ENCODE measurements at regions not wholly inside any gene's neighbourhood (a gene's known extent, or its start where the extent isn't known, plus 50 kb on each side); places are given as distances from the start of the nearest gene placed in this dataset.
"Not testable (repeated sequence)": the region's sequence is repeated elsewhere in the genome, so short reads cannot be mapped to it uniquely, and the experiment has no call there.

DNA sequence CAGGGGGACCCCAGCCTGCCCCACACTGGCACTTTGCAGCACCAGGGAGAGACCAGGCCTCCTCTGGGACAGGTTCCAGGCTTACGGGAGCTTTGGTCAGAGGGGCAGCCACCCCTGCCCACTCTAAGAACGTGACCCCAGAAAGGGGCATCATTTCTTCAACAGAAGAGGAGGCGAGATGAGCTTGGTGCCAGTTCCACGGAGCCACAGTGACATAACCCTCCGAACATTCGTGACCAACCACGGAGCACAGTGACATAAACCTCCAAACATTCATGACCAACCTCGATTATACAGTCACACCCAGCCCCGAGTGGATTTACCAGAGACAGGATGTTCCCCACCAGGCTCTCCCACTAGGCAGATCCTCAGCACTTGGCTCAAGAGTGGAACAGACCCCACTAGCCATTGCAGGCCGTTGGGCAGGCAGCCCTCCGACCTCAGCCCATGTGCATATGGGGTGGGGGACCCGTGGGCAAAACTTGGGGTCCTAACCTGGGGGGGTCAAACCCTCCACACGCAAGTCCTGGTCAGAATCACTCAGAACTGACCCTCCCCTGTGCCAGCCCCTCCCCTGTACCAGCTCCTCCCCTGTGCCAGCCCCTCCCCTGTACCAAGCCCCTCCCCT lies 112.9 kb downstream of the METRNL start:
- DNase-seq, result no peak

DNA sequence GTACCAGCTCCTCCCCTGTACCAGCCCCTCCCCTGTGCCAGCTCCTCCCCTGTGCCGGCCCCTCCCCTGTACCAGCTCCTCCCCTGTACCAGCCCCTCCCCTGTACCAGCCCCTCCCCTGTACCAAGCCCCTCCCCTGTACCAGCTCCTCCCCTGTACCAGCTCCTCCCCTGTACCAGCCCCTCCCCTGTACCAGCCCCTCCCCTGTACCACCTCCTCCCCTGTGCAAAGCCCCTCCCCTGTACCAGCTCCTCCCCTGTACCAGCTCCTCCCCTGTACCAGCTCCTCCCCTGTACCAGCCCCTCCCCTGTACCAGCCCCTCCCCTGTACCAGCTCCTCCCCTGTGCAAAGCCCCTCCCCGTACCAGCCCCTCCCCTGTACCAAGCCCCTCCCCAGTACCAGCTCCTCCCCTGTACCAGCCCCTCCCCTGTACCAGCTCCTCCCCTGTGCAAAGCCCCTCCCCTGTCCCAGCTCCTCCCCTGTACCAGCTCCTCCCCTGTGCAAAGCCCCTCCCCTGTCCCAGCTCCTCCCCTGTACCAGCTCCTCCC lies 113.5 kb downstream of the METRNL start:
- not testable (repeated sequence) for DNase-seq

DNA sequence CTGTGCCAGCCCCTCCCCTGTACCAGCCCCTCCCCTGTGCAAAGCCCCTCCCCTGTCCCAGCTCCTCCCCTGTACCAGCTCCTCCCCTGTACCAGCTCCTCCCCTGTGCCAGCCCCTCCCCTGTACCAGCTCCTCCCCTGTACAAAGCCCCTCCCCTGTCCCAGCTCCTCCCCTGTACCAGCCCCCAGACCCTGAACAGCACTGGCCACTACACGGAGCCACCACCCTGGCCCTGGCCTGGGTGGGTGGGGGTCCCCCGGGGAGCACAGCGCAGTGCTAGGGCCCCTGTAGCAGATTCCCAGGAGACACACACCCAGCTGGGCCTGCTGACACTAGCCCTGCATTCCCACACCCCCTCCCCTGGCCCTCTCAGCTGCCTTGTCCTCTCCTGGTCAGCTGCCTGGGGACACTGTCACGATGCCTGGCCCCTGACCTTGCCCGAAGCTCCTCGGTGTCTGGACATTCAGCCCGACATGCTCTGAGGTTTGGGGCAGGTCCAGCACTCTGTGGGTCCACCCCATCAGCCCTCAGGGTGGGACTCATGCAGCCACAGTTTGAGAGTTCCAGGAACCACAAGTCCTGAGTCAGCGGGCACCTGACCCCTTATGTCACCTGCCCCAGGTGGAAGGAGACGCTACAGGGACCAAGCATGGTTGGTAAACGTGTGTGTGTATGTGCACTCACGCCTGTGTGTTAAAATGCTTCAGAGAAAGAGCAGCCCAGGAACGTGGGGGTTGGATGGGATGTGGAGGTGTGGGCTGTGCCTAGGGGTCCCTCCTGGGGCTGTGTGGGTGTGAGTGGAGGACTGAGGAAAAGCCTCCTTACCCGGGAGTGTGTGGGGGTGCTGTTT lies 114.2 kb downstream of the METRNL start:
- DNase-seq, result no peak

DNA sequence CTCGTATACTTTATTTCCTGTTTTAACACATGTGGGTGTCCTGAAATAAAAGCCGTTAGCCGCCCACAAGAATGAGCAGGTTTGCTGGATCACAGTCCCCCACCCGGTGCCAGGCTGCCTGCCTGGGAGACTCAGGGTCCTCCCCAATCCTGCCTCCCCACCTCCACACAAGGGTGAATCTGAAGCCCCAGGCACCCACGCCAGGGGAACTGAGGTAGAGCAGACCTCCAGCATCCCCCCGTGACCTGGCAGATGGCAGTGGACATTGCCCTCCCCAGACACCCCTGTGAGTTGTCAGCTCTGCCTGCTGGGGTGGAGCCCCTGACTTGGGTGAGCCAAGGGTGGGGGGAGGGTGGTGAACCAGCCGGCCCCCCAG lies 114.8 kb downstream of the METRNL start:
- no peak for DNase-seq

DNA sequence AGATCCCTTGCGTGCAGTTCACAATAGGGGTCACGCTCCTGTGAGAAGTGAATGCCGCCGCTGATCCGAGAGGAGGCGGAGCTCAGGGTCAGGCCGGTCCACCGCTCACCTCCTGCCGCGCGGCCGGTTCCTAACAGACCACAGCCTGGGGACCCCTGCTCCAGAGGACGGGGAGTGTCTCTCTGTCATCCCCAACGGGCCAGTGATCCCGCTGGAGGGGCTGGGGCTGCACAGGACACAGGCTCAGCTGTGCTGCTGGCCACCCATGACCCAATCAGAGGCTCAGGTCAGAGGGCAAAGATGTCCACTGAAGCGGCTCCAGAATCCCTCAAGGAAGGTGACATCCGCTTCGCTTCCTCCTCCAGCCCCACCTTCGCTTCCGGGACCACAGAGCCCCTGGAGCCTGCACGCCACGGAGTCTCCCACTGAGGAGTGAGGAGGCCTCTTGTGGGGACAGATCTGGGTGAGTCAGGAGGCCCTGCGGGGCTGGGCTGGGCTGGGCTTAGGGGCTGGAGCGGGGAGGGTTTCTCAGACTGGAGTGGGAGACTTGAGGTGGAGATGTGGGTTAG lies 115.4 kb downstream of the METRNL start:
- no peak for DNase-seq

DNA sequence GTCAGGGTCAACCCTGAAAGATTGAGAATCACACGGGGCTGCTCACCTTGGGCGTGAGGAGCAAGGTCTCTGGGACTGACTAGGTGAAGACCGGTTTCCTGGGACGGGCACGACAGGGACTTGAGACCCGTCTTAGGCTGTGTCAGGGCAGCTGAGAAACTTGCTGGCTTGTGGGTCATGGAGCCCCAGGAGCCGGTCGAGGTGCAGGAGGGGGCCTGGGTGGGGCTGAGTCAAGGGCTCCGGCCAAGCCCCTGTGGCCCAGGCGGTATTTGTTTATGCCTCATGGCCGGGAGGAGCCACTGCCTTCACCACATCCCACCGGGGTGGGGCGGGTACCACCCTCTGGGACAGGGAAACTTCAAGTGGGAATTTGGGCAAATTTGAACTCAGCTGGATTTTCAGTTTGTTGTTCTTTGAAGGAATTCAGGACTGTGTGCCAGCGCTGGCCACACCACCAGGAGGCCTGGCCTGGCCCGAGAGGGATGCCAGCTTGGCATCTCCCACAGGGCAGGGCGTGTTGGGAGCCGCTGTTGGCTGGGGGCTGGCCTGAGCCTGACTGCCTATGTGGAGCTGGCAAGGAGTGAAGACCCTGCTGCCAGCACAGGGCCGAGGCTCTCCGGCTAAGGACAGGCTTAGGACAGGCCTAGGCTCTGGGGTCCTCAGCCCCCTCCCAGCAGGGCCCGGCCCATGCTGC lies 116.1 kb downstream of the METRNL start:
- DNase-seq, result no peak

DNA sequence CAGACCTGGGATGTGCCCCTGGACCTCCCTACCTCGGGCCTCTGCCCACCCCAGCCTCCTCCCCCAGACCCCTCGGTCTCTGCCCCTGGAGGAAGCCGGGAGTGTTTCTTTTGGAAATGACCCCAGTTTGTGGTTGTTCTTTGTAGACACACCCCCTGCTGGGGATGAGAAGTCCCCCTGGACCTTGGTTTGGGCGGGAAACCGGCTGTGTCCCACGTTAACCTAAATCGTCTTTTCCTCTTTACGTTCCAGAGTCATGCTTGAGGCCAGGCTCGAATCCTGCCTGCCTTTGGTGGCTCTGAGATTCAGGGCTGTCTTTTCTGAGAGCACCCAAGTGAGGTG lies 116.6 kb downstream of the METRNL start:
- DNase-seq, result no peak

DNA sequence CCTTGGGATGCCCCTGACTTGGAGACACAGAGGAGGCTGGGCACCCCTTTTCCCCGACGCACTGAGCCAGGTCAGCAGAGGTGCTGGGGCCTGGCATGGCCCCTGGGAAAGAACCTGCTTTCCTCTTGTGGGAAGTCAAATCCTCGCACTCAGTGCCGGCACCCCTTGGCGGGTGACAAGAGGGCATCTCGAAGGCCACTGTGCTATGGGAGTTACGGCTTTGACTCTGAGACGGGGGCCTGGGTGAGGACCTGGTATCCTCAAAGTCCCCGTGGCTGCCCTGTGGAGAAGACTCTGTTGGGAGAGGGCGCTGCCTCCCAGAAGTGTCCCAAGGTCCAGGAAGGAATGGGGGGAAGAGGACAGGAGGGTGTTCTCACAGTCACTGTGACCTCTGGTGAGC lies 117.0 kb downstream of the METRNL start:
- no peak for DNase-seq

DNA sequence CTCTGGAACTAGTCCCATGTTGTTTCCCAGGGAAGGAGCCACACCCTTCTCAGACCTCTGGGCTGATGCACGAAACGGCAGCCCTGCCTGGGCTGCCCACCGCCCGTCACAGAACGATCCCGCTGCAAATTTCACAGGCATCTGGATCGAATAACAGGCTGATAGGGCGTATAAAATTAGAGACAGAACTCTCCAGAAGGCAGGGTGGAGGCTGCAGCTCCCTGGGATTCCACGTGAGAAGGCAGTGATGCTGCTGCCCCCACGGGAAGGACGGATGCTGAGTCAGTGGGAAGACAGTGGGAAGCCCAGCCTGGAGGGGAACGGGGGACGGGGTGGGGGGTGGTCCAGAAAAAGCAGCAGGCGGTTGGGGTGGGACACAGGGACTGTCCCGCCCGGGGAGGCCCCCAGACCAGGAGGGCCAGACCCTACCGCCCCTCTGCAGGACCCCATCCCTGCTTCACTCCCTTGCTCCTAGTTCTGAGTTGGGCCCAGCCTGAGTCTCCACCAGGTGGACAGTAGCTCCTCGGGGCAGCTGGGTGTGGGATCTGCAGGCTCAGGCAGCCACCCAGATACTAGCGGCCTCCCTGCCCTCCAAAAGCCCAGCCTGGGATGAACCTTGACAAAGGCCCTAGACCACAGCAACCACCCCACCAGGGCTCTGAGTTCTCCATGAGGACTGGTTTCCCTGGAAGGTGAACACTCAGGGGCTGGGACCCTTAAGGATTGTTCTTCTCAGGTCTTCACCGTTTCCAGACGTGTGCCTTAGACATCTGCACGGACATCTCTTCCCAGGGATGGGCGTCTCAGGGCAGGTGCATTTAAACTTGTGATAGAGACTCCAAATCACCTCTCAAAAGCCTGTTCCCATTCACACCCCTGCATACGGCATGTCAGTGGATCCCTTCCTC lies 117.8 kb downstream of the METRNL start:
- no peak for DNase-seq

DNA sequence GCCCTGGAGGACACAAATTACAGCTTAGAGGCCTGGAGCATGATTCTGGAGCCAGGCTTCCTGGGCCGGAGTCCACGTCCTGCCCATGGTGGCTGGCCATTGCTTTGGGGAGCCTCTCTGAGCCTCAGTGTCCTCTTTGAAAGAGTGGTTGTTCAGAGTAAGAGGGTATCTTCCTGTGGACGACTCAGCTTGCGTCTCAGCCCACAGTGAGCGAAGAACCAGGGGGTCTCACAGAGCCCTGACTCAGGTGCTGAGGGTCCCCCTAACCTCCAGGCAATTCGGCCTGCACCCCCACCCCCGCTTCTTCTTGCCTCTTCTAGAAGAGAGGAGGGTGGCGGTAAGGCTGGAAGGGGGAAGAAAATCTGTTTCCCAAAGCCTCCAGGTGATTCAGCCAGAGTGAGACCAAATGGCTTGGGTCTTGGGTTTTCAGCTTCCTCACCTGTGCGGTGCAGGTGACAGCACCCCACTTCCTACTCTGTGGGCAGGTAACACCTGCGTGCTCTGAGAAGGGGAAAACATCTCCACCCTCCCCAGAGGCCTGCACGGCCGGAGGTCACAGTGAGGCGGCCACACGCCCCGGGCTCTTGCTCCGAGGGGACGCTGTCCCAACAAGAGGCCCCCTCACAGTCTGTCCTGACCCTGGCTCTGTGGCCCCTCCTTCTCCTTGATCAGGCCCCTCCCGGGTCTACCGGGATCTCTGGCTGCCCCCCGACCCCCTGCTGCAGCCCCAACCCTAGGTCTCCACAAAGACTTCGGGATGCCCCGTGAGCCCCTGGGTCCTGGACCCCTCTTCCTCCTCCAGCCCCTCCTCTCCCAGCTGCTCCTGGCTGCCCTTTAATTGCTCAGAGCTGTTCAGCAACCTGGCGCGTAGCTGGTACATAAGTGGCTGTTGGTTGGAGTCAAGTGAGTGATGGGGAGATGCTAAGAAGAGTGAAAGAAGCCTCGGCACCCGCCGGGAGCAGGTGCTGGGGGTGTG lies 119.2 kb downstream of the METRNL start:
- DNase-seq, result no peak

DNA sequence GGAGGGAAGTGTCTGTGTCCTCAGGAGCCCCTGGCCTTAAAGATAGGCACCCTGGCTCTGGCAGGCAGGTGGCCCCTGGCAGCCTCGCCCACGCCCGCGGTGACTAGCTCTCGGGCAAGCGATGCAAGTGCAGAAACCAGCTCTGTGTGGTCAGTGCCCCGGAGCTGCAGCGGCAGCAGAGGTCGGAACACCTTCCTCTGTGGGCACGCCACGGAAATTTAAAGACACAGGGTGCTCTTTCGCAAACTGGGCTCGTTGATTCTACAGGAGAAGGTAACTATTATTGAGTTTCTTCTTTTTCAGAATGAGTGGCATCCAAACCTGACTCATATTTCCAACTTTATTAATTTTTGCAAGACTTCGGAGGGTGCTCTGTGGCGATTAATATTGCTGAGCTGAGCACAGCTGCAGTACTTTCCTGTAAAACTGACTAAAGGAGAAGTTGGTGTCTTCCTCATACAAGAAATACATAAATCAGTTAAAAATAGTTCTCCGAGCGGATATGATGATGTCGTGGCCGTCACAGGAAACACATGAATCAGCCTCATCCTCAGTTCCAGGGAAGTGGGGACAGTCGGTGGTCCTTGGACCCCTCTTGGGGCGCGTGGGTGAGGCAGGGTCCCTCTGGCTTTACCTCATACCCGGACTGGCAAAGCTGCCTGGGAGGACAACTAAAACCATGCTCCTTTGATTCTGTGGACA lies 120.2 kb downstream of the METRNL start:
- DNase-seq, result no peak

DNA sequence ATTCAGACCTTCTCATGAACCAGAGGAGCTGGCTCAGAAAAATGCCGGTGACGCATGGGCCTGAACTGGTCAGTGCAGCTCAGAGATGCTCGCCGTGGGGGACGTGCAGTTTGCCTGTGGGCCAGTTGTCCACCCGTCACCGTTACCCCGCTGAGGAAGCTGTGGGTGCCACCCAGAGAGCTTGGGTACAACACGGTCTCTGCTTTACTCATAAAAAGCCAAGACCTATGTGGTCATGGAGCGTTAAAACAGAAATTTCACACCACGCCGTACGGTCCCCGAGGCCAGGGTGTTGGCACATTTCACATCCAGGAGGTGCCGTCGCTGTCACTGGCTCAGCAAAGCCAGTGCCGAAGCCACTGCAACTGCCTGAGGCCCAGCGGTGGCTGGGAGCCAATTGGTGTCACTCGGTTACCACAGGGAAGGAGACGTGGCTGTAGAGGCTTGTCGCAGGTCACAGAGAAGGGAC lies 120.9 kb downstream of the METRNL start:
- DNase-seq, result no peak

DNA sequence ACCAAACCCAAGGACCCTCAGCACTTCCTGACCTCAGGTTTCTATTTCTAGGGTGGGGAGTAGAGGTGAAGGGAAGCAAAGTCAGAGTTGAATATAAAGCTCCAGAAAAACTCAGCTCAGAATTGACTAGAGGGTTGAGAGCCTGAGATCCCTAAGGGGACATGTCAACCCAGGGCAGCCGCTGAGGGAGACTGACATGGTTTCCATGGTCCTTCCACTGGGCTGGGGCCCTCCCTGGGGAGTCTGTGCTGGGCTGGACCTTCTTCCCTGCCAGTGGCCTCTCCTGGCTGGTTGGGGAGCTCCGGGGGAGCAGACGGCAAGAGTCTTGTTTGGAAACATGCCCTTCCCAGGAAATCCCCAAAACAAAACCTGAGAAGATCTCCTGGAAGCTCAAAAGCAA lies 121.3 kb downstream of the METRNL start:
- DNase-seq, result no peak

DNA sequence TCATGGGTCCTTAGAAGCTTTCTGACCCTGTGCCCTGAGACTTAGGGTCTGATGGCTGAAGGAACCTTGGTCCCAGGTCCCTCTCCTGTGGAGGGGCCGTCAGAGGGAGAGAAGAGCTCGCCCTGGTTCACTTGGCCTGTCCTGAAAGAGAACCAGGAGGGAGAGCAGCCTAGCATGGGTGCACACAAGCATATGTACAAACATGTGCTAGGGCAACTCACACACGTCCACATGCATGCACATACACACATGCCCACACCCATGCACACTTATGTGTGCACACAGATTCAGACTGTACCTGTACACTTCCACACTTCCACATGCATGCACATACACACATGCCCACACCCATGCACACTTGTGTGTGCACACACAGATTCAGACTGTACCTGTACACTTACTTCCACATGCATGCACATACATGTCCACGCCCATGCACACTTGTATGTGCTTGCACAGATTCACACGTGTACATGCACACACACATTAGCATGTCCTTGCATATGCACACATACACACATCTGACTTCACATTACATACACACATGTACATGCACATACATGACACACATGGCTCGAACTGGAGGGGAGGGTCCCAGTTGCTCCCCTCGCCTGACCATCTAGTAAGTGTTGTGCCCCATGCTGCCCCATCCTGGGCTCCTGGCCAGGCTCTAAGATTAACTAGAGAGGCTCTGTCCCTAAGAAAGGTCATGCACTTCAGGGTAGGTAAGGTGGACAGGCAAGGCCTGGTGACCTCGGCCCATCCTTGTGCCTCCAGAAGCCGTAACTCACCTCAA lies 122.0 kb downstream of the METRNL start:
- DNase-seq, result no peak

DNA sequence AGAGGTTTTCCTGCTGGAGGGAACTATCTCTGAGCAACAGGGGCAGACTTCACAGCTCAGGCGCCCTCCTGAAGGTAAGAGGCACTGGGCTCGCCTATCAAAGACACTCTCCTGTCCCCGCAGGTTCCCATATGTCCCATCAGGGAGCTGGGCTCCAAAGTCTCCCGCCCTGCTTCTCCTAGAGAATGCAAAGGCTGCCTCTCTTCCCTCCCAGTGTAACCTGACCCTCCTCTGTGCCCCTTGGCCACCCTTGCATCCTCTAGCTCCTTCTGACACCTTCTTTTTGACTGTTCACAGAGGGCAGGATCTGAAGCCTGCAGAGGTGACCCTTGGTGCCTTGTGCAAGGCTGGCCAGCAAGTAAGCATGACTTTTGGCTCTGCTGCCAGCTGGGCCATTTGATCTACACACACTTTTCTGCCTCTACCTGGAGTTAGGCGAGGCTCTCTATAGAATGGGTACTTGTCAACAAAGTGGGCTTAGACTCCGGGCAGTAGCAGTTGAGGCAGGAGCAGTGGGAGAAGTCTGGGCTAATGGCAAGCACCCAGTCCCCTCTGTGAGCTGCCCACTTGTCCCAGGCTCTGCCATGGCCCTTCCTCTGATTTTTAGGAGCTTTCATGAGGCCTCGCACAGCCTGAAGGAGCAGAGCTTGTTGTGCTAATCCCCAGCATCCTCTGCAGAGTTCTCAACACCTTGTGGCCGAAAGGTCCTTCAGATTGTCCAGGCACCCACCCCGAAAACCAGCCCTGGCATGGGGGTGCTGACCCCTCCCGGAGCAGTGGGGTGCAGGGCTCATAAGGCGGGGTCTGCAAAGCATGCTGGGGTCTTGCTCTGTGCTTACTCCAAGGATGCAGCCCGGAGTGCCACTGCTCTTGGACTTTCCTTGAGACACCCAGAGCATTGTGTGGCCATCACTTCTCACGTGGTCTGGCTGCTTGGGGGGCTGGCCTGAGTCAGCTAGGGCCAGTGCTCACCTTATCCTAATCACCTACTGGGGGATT lies 122.9 kb downstream of the METRNL start:
- DNase-seq, result no peak

DNA sequence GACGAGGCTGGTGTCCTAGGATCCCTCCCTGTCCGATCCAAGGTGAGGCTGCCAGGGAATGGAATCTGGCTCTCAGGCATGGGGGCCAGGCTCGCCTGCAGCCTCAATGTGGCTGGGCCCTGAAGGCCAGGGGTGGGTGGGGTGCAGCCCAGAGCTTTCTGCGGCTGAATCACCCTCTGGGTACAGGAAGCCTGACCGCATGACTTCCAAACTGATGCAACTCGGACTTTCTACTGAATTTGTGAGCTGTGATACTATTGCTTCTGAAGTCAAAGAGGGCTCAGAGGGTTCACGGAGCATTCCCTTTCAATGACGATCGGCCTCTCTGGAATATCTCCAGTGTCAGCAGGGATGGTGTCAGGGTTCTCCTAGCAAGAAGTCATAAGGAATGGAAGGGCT lies 123.7 kb downstream of the METRNL start:
- no peak for DNase-seq

DNA sequence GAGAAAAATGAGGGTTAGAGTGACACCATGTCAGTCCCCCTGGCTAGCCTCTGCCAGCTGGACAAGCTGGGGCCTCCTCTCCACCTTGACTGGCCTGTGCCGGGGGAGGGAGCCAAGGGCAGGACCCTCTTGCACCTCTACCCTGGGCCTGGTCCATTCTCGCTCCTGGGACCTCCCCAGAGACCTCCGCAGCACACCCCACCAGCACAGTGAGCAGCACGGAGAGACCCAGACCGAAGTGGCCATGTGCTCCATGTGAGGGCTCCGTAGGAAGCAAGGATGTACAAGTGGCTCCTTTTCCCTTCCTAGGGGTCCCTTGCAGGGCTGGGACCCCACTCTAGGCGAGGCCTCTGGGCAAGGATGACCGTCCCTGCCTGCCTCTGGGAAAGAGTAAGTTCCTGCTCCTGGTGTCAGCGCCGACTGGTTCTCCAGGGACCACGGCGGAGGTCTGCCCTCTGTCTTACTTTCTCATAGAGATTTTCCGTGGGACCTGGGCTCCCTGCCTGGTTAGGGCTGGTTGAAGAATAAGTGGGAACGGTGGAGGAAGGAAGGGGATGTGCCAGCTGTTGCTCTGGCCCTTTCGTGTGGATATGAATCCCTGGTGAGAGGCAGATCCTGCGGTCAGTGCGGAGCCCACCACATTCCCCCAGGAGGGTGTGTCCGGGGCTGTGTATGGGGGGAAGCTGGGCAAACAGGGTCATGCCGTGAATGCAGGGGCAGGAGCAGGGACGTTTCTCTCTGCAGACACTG lies 124.2 kb downstream of the METRNL start:
- DNase-seq, result no peak

Measured in NCI-H1092 treated with DMSO at 0.1 percent for 48 hours (cell line).